MM.1S (cell line): ENCODE measurements at regions not wholly inside any gene's neighbourhood (a gene's known extent, or its start where the extent isn't known, plus 50 kb on each side); places are given as distances from the start of the nearest gene placed in this dataset.

Experiments
- DNase-seq: peaks from one replicate; pipeline ENCODE4 v3.0.0-alpha.2; 2015
- H2AFZ ChIP-seq: fragments of 300-600 bp; sonication (generic); 2 replicates; pipeline ENCODE4 v1.6.0; 2016; ENCODE audit warnings: antibody characterized with exemption, low read length
- H3F3A ChIP-seq: fragments of 300-600 bp; sonication (generic); 2 replicates; pipeline ENCODE4 v1.6.1; 2016; ENCODE audit warnings: mild to moderate bottlenecking, antibody characterized with exemption, low read length, moderate library complexity, mixed read lengths; ENCODE audit not compliant: insufficient read depth
- H3K27ac ChIP-seq: fragments of 300-600 bp; sonication (generic); 2 replicates; pipeline ENCODE4 v1.5.1; 2016; ENCODE audit warnings: mild to moderate bottlenecking, low read length
- H3K27me3 ChIP-seq: fragments of 300-600 bp; sonication (generic); replicated peaks from 2 replicates; pipeline ENCODE4 v1.6.0; 2016; ENCODE audit warnings: low read length; ENCODE audit not compliant: insufficient read depth
- H3K36me3 ChIP-seq: fragments of 300-600 bp; sonication (generic); replicated peaks from 2 replicates; pipeline ENCODE4 v1.6.1; 2016; ENCODE audit warnings: mild to moderate bottlenecking, low read length, mixed read lengths; ENCODE audit not compliant: insufficient read depth
- H3K4me1 ChIP-seq: fragments of 300-600 bp; sonication (generic); 2 replicates; pipeline ENCODE4 v1.6.1; 2016; ENCODE audit warnings: low read length, mixed read lengths
- H3K4me2 ChIP-seq: fragments of 300-600 bp; sonication (generic); 2 replicates; pipeline ENCODE4 v1.6.0; 2016; ENCODE audit warnings: low read depth, low read length
- H3K4me3 ChIP-seq: fragments of 300-600 bp; sonication (generic); 2 replicates; pipeline ENCODE4 v1.5.1; 2016; ENCODE audit warnings: low read length, mixed read lengths
- H3K79me2 ChIP-seq: fragments of 300-600 bp; sonication (generic); 2 replicates; pipeline ENCODE4 v1.6.1; 2016; ENCODE audit warnings: mixed run types, low read length, mixed read lengths
- H3K9ac ChIP-seq: fragments of 300-600 bp; sonication (generic); 2 replicates; pipeline ENCODE4 v1.6.1; 2016; ENCODE audit warnings: low read length, mixed read lengths
- H3K9me2 ChIP-seq: fragments of 300-600 bp; sonication (generic); replicated peaks from 2 replicates; pipeline ENCODE4 v1.6.1; 2016; ENCODE audit warnings: mild to moderate bottlenecking, low read length, mixed read lengths; ENCODE audit not compliant: insufficient read depth
- H3K9me3 ChIP-seq: fragments of 300-600 bp; sonication (generic); replicated peaks from 2 replicates; pipeline ENCODE4 v1.6.1; 2016; ENCODE audit warnings: mild to moderate bottlenecking, low read length, mixed read lengths; ENCODE audit not compliant: insufficient read depth
- H4K20me1 ChIP-seq: fragments of 300-600 bp; sonication (generic); 2 replicates; pipeline ENCODE4 v1.6.1; 2016; ENCODE audit warnings: mild to moderate bottlenecking, low read length, moderate library complexity, mixed read lengths; ENCODE audit not compliant: insufficient read depth
- CTCF ChIP-seq: fragments of 300-600 bp; sonication (generic); IDR thresholded peaks from 2 replicates; pipeline ENCODE4 v1.5.1; 2016; ENCODE audit warnings: antibody characterized with exemption, low read length, mixed read lengths
- EZH2 ChIP-seq: fragments of 300-600 bp; sonication (generic); optimal IDR thresholded peaks from 2 replicates; pipeline ENCODE3; 2017; ENCODE audit warnings: low read depth, mild to moderate bottlenecking, antibody characterized with exemption, low read length, mixed read lengths
- EZH2phosphoT487 ChIP-seq: fragments of 300-600 bp; sonication (generic); IDR thresholded peaks from 2 replicates; pipeline ENCODE4 v1.6.1; 2018; ENCODE audit warnings: antibody characterized with exemption, low read length

GRCh38 chr5:126067404-126067803 is 355.8 kb upstream of the GRAMD2B start:
- no peaks in the 10 kb centered on the region for H3K27me3 ChIP-seq
- no peaks in the 10 kb centered on the region for H3K79me2 ChIP-seq
- TF ChIP-seq CTCF (no peak), EZH2phosphoT487 (no peak), EZH2 (no peak)
- no peak overlapping the region for H2AFZ ChIP-seq
- no peak overlapping the region for H3K27ac ChIP-seq
- no peak overlapping the region for H3K4me2 ChIP-seq
- H3K9ac ChIP-seq = no peak overlapping the region
- H3F3A ChIP-seq = no peaks in the 10 kb centered on the region
- H3K9me3 ChIP-seq = no peaks in the 10 kb centered on the region
- no peaks in the 10 kb centered on the region for H3K4me1 ChIP-seq
- H4K20me1 ChIP-seq = no peaks in the 10 kb centered on the region
- no peak for DNase-seq
- no peaks in the 10 kb centered on the region for H3K36me3 ChIP-seq
- no peak overlapping the region for H3K4me3 ChIP-seq
- no peaks in the 10 kb centered on the region for H3K9me2 ChIP-seq

GRCh38 chr5:126069329-126069728 is 353.9 kb upstream of the GRAMD2B start:
- H3K9me3 ChIP-seq = no peaks in the 10 kb centered on the region
- no peak overlapping the region for H3K9ac ChIP-seq
- no peaks in the 10 kb centered on the region for H3K27me3 ChIP-seq
- no peaks in the 10 kb centered on the region for H4K20me1 ChIP-seq
- no peaks in the 10 kb centered on the region for H3K9me2 ChIP-seq
- no peaks in the 10 kb centered on the region for H3K4me1 ChIP-seq
- no peak overlapping the region for H3K27ac ChIP-seq
- no peak overlapping the region for H2AFZ ChIP-seq
- no peaks in the 10 kb centered on the region for H3K36me3 ChIP-seq
- TF ChIP-seq EZH2 = no peak
- no peak for TF ChIP-seq CTCF
- no peak for TF ChIP-seq EZH2phosphoT487
- DNase-seq = no peak
- H3K4me2 ChIP-seq = no peak overlapping the region
- no peaks in the 10 kb centered on the region for H3K79me2 ChIP-seq
- H3F3A ChIP-seq = no peaks in the 10 kb centered on the region
- no peak overlapping the region for H3K4me3 ChIP-seq

GRCh38 chr5:126070481-126070880 is 352.7 kb upstream of the GRAMD2B start:
- no peaks in the 10 kb centered on the region for H3F3A ChIP-seq
- H4K20me1 ChIP-seq = no peaks in the 10 kb centered on the region
- DNase-seq = no peak
- no peak overlapping the region for H3K4me2 ChIP-seq
- TF ChIP-seq EZH2 (no peak), CTCF (no peak)
- no peaks in the 10 kb centered on the region for H3K79me2 ChIP-seq
- H3K9me2 ChIP-seq = no peaks in the 10 kb centered on the region
- no peaks in the 10 kb centered on the region for H3K36me3 ChIP-seq
- H3K27ac ChIP-seq = no peak overlapping the region
- H3K9ac ChIP-seq = no peak overlapping the region
- H2AFZ ChIP-seq = no peak overlapping the region
- no peaks in the 10 kb centered on the region for H3K9me3 ChIP-seq
- no peaks in the 10 kb centered on the region for H3K4me1 ChIP-seq
- H3K27me3 ChIP-seq = no peaks in the 10 kb centered on the region
- H3K4me3 ChIP-seq = no peak overlapping the region

- H3K9me2 ChIP-seq = no peaks in the 10 kb centered on the region
- no peaks in the 10 kb centered on the region for H3K9me3 ChIP-seq
- no peak overlapping the region for H3K9ac ChIP-seq
- no peak for TF ChIP-seq EZH2phosphoT487
- no peak for TF ChIP-seq CTCF
- no peak for TF ChIP-seq EZH2
- no peak for DNase-seq
- no peaks in the 10 kb centered on the region for H3K36me3 ChIP-seq
- H3F3A ChIP-seq = no peaks in the 10 kb centered on the region
- H3K79me2 ChIP-seq = no peaks in the 10 kb centered on the region
- no peak overlapping the region for H3K4me3 ChIP-seq
- H3K27ac ChIP-seq = no peak overlapping the region
- no peak overlapping the region for H3K4me2 ChIP-seq
- H3K27me3 ChIP-seq = no peaks in the 10 kb centered on the region
- H4K20me1 ChIP-seq = no peaks in the 10 kb centered on the region
- peaks cover 6% of the 10 kb centered on the region for H3K4me1 ChIP-seq
- no peak overlapping the region for H2AFZ ChIP-seq
Measured at GRCh38 chr5:126074538-126074937, 348.7 kb upstream of the GRAMD2B start.
